ENCODE measurements at regions not wholly inside any gene's neighbourhood (a gene's known extent, or its start where the extent isn't known, plus 50 kb on each side); places are given as distances from the start of the nearest gene placed in this dataset.
"Not testable (repeated sequence)": the region's sequence is repeated elsewhere in the genome, so short reads cannot be mapped to it uniquely, and the experiment has no call there.

DNA sequence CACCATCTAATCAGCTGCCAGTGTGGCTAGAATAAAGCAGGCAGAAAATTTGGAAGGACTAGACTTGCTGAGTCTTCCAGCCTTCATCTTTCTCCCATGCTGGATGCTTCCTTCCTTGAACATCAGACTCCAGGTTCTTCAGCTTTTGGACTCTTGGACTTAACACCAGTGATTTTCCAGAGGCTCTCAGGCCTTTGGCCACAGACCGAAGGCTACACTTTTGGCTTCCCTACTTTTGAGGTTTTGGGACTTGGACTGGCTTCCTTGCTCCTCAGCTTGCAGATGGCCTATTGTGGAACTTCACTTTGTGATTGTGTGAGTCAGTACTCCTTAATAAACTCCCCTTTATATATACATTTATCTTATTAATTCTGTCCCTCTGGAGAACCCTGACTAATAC is 129.8 kb upstream of the MB21D2 start:
- not testable (repeated sequence) for DNase-seq

DNA sequence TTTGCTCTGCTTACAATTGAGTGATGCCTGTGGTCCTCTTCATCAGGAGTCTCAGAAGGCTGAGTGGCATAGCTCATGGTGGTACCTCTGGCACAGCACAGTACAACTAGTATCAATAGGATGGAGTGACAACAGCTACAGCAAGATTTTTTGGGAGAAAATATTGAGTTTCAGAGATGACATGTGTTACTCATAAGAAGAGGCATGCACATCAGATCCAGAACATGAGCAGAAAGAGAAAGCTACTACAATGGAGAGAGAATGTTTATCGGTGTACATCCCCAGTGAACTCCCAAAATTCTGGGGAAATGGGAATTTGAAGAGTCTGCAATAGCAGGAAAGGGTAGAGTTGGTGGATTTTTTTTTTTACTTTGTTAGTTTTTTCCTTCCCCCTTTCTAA is 130.5 kb upstream of the MB21D2 start:
- no peak for DNase-seq

GRCh38 chr3:193049935-193050334 is 132.3 kb upstream of the MB21D2 start:
- no peak for DNase-seq

DNA sequence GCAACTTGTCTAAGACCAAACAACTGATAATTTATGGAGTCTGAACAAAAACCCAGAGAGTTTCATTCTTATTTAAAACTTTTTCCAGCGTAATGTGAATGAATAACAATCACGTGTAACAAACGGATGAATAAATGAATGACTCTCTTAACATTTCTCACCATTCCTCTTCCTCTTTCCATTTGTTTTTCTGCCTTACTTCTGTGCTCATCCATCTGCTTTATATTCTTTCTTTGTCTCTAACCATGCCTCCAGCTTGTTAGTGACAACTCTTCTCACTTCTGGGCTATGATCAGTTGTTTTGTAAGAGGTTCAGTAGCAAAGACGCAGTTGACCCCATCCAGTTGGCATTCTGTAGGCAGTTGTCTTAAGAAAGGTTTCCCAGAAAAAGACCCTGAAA is 133.7 kb upstream of the MB21D2 start:
- DNase-seq = no peak

DNA sequence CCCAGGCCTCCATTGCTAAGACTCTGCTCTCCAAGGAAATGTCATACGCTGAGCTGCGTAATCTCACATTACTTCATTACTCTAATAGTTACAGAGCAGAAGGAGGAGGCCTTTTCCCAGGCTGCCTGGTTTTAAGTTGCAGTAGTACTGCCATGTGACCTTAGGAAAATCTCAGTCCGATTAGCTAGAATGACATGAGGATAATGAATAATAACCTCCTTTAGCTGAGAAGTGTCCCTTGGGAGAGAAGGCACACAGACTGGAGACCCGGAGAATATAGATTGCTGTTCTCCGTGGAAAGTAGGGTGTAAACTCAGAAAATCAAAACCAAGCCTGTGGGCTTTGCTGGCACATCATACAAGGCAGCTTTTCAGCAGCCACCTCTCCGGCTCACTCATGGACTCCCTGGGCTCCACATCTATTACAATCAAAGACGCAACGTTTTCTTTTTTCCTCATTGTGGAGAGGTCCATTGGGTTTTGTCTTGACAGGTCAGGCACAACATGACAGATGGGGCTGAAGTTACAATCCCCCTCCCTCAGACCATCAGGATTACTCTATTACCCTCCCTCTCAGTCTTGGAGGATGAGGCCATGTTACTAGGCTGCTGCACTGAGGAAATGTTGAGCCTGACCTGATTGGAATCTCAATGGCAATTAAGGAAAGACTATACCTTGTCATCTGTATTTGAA is 134.8 kb upstream of the MB21D2 start:
- no peak for DNase-seq

DNA sequence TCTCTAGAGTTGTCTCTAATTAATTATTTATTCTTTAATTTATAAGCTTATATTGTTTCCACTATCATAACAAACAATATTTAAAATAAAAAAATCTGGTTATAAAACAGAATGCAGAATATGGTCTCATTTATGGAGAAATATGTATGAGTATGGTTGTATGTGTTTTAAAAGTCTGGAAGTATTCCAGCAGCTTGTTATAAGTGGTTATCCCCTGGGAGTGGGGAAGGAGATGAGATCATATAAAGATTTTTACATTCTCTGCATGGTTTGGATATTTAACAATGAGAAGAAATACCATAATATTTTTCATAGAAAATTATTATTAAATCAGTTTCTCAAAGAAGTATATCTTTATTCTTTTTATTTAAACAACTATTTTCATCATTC is 135.4 kb upstream of the MB21D2 start:
- DNase-seq = no peak

DNA sequence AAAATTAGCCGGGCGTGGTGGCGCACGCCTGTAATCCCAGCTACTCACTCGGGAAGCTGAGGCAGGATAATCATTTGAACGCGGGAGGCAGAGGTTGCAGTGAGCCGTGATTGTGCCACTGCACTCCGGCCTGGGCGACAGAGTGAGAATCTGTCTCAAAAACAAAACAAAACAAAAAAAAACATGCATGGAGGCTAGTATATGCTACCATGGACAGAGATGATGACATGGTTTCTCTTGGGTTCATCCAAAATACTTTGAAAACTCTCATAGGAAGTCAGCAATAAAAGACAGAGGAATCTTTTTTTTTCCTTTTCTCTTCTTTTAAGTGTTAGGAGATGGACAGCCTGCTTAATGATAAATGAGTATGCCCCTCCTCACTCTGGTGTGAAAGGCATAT is 137.7 kb upstream of the MB21D2 start:
- DNase-seq = no peak

DNA sequence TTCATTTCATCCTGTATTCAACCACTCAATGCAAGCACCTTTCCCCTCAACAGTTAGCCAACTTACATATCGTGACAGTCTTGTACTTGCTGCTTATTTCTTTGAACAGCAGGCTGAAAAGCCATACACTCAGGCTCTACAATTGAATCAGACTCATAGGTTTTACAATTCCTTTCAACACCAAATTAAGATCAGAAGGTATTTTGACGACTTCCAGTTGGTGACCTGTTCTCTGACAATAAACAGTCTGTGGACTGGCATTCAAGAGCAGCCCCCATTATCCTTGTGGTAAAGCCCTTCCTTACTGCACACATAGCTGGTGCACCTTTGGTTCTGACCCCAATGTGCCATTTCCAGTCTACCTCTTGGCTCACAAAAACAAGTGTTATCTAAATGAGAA is 140.0 kb upstream of the MB21D2 start:
- DNase-seq = no peak

DNA sequence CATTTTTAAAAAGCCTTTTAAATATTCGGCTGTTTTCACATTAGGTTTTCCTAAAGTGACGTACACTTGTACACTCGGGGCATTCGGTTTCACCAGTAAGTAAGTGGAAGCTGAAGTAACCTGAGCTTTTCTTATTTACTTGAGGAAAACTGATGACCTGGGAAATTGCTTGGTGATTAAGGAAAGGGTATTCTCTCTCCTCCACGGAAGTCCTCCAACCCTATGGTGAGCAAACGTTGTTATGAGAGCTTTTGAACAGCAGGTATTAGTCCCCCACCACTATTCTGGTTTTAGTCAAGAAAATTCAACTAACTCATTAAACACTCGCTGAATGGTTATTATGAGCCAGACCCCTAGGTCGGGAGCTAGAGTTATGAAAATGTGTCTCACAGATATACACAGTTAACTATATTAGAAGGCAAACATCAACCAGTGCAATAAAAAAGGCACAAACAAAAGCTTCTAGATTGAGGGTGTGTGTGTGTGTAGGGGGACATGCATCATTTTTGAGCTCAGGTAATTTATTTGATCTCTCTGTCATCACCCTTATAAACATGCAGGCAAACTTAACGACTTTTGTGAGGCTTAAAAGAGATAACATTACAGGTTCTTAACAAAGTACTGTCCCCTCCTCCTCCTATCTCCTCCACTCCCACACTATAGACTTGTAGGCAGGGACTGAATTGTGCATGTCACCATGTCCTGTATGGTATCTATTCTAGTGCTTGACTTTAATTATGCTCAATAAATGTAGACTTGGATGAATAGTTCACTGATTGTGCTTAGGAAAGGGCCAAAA is 143.3 kb upstream of the MB21D2 start:
- no peak for DNase-seq

GRCh38 chr3:193068365-193068764 is 150.7 kb upstream of the MB21D2 start:
- no peak for DNase-seq

DNA sequence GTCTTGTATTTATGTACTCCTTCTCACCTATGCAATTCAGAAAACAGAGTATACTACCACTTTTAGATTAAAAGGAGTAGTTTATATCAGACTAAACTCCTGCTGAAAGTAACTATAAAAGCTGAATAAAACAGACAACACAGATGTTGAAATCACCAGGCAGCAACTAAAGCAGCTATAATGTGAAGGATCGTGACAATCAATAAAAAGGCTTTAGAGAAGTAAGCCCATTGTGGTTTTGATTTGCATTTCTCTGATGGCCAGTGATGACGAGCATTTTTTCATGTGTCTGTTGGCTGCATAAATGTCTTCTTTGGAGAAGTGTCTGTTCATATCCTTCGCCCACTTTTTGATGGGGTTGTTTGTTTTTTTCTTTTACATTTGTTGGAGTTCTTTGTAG is 152.1 kb upstream of the MB21D2 start:
- not testable (repeated sequence) for DNase-seq

DNA sequence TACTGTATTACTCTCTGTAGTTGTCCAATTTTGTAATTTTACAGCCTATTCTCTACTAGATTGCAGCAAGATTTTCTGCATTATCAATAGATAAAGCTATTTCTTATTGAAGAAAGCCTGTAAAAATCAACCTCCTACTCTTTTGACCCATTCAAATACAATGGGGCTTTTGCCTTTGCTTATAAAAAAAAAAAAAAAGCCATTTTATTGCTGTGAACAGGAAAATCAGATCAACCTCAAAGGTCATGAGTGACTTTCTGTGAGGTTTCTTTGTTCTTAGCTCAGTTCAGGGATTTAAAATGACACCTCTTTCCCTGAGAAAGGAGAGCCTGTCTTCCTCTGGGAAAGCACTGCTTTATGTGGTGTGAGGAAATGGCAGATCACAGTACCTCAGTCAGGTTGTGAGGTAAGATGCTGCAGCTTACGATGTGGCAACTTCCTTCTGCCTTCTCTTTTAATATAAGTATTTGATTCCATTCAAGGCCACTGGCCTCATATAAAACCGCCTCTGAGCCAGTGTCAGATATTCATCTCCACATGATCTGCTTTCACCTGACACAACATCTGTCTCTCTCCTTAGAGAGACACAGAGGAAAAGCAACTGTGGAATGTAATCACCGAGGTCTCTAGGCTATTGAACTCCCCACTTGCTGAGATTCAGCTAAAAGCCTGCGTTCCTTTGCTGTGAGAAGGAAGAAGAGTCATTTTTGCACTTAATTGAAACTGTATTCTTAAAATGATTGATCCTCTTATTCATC is 161.5 kb upstream of the MB21D2 start:
- no peak for DNase-seq

DNA sequence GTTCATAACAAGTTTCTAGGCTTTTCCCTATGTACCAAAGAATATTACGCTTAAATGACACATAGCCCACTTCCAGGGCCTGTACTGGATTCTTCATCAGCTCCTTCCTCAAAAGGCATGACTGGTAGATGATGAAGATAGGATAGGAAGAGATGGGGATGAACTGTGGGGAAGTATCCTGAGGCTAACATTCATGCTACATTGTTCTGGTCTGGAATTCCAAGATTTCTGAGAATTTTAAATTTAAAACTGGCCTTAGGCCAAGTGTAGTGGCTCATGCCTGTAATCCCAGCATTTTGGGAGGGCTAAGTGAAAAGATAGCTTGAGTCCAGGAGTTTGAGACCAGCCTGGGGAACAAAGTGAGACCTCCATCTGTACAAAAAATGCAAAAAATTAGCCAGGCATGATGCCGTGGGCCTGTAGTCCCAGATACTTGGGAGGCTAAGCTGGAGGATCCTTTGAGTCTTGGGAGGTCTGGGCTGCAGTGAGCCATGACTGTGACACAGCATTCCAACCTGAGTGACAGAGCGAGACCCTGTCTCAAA is 160.1 kb upstream of the PLAAT1 start:
- no peak for DNase-seq

GRCh38 chr3:193085655-193086054 is 155.4 kb upstream of the PLAAT1 start:
- DNase-seq = no peak

GRCh38 chr3:193086681-193087080 is 154.3 kb upstream of the PLAAT1 start:
- no peak for DNase-seq

GRCh38 chr3:193087336-193087735 is 153.7 kb upstream of the PLAAT1 start:
- DNase-seq = no peak

DNA sequence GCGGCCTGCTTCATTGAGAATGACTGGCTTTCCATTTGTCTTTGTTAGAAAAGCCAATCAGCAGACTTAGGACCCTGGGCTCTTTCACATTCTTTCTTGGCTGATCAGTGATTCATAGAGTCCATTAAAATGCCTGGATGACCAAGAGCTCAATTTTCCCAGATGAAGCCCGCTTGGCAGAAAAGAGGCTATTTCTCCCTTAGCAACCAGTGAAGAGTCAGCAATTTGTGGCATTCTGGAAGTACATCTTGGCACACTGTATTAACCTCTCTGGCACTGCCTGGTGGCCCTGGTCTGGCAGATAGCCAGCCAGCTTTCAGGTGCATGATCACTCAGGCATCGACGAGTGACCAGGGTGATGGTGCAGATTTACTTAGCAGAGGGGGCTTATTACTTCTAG is 145.7 kb upstream of the PLAAT1 start:
- DNase-seq = no peak

- DNase-seq = no peak
Observed at GRCh38 chr3:193096076-193096475, 144.9 kb upstream of the PLAAT1 start.

DNA sequence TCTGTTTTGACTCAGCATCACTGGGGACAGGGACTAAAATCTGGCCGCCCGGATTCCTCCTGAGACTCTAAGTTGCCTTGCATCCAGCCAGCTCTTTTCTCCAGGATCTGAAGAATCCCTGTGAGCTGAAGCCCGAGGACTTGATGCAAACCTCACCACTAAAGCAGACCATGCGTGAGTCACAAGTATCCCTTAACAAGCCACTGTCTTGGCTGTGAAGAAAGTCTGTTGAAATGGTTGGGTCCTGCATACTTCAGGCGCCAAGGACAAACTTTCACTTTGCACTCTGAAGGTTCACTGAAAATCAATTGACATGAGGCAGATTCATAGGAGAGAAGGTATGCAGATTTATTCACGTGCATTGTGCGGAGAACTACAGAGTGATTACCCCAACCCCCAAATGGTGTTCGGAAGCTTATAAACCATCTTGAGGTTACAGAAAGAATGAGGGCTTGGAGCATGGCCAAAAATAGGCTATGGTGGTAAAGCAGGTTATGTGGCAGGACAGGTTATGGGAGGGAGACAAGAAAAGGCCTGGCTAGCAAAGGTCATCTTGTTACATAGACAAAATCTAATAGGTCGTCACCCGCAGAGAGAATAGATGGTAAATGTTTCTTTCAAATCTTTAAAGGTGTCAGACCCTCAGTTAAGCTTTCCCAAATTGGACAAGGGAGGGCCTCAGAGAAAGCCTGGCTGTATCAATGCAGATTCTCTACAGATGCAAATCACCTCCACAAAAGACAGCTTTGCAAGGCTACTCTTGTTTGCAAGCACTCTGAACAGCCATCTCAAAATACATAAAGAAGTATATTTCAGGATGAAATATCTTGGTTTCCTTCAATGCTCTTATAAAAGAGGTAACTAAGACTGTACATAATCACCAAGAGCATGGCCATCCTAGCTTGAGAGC is 126.3 kb upstream of the PLAAT1 start:
- no peak for DNase-seq

DNA sequence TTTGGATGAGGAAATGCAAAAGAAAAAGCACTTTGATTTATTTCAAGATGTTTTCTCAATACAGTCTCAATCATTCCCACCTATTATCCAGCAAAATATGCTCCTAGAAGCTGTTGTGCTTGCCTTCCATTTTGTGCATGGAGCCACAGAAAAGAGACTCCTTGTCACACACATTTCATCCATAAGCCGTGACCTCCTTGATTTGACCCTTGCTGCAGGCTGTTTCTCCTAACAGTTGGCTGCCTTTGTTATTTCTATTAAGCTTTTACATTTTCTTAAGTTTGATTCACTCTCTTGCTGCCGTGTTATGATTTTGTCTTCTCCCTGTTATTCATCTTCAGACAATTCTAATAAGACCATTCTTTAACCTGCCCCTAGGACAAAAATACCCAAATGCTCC is 124.2 kb upstream of the PLAAT1 start:
- DNase-seq = no peak

DNA sequence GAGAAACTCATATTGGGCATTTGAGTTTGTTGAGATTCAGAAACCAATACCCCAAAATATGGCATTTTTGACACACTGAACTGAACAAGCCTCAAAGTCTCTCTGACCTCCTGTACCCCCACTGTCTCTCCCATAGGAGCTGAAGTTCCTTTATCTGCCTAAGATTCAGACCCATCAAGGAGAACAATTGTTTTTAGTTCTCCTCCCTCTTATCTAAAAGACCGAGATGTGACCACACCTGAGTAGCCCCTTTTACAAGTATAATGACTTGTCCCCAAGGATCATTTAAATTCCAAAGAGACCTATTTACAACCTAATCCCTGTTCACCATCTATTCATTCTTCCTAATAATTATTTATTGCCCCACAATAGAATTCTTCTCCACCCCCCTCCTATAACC is 122.1 kb upstream of the PLAAT1 start:
- DNase-seq = no peak

- DNase-seq = no peak
Observed at GRCh38 chr3:193119926-193120325, 121.1 kb upstream of the PLAAT1 start.

Measured in inflammatory macrophage (primary cell).